ENCODE measurements at regions not wholly inside any gene's neighbourhood (a gene's known extent, or its start where the extent isn't known, plus 50 kb on each side); places are given as distances from the start of the nearest gene placed in this dataset.
"Not testable (repeated sequence)": the region's sequence is repeated elsewhere in the genome, so short reads cannot be mapped to it uniquely, and the experiment has no call there.

DNA sequence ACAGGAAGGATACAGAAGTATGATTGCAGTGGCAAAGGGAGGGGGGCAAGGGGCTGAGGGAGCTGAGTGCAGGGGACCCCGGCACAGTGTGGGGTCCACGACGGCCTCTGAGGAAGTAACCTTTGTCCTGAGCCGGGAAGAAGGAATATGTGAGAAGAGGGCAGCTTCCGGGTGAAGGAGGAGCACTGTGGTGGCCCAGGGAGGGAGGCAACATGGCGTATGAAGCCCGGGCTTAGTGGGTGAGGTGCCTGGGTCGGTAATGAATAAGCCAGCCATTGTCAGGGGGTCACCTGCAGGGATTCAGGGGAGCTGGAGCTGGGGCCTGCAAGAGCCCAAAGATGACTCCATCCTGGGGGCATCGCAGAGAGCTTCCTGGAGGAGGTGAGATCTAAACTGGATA is 200.4 kb downstream of the FOXD2 start:
- DNase-seq, result no peak

DNA sequence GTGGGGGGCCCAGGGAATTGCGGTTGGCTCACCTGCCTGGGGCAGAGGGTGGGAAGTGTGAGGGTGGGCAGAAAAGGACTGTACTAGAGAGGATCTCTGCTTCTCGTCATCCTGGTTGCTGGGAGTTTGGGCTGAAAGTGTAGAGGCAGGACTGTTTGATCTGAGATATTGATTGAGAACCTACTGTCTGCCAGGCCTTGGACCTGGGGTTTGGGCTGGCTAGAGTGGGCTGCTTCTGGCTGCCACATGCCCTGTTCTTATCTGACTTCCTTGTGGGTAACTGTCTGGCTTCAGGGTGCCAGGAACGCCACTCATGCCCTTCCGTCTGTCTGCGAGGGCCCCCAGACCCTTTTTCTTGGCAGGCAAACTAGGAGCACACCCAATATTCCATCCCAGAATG is 200.9 kb downstream of the FOXD2 start:
- no peak for DNase-seq

DNA sequence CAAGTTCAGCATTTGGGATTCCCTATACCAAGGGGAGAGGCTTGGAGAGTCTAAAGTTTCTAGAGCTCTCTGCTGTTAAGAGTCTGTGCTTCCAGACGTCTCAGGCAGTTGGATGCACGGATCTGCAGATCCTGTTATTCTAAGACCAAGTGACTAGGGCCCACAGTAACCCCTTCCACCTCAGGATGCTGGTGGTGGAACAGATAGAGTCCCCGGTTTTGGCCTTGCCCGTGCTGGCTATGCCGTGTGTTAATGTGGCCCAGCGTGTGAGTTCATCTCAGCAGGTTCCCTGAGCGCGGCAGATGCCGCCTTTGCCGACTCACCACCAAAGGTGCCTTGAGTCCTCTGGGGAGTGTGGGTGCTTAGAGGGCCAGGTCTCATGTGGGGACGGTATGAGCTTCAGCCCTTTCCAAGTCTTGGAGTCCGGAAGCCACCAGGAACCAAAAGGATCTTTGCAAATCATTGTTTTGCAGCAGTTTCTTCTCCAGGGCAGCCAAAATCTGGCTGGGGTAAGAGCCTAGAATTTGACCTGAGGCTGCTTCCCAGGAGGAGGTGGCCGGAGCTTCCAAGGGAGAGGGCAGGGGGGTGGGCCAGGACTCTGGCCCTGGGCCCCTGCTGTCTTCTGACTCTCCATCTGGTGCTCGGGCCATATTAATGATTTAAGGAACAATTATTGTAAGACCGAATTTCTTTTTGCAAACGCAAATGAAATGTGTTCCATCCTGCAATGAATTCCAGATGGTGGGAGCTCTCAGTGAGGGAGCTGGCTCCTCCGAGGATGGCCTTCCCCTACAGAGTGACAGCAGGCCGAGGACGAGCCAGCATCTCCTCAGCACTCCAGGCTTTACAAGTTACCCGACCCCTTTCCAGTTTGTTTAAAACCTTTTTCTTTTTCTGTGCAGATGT is 205.7 kb downstream of the FOXD2 start:
- DNase-seq, result no peak

DNA sequence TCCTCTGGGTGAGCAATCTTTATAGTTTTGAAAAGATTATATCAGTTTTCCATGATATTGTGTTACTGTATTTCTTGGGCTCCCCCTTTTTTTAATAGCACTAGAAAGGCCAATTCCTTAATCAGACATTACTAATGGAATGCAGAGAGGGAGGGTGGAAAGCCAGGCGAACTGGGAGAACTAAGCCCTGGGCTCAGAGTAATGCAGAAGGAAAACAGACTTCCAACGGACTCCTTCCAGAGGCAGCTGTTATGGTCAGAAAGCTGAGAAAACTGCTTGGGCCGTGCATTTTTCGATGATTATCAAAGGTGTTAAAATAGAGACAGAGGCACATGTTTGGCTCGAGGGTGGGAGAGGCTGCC is 206.3 kb downstream of the FOXD2 start:
- DNase-seq, result no peak

DNA sequence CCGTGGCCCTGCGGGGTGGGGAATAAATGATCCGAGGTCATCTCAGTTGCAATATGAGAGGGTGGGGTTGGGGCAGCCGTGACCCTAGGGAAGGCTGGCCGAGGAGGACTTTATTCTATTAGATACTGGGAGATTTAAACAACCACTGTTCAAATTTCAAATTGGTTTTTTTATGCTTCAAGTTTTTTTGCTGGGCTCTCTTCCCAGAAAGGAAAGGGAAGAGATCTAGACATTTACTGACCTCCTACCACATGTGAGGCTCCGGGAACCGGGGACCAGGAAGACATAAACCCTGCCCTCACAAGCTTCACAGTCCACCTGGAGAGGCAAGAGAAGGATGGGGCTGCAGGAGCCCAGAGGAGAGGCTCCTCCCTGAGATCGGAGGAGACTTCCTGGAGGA is 207.3 kb downstream of the FOXD2 start:
- DNase-seq, result no peak

DNA sequence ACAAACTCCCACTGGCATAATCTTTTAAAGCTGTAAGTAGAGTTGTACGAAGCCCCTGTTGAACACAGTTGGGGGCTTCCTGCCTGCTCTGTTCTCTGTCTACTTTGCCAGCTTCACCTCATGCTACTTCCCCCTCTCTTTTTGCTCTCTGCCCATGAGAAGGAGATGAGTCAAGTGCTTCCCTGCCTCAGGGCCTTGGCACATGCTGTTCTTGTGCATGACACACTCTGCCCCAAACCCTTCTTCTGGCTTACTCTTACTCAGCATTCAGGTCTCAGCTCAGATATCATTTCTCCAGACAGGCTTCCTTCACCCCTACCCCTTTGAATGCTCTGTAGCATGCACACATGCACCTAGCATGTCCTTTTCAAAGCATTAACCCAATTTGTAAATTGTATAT is 208.8 kb downstream of the FOXD2 start:
- no peak for DNase-seq

DNA sequence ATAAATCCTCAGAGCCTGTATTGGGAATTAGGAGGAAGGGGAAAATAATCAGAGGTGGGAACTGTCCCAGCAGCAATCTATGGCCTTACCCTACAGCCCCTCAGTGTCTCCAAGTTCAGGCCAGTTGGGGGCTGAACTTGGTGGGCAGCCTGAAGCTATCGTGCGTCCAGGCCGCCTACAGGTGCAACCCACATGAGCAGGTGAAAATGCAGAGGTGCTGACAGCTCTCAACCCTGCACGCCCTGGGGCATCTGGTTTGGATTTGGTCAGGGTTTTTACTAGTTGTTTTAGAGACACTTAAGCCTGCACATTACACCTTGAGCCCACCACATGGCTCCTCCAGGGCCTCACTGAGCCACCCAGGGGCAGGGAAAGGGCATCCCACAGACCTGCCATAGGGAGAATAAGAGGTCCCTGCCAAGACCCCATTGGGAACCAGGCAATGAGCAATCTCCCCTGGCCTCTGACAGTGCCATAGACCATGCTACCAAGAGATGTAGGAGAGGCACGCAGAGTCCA is 209.5 kb downstream of the FOXD2 start:
- DNase-seq, result no peak

DNA sequence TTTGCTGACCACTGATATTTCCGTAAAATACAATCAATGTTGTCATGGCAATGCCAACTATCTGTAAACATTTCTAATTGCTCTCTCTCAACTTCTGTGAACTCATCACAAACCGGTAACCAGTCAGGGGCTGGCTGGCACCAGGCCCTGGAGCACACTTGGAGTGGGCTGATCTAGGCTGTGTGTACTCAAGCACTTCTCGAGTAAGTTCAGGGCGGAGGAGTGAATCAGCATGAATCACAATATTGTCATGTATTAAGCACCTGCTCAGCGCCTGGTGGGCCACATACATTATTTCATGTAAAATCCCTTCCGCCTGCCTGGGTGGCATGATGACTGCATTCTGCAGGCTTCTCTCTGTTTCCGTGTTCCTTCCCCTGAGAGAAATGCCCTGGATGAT is 212.4 kb downstream of the FOXD2 start:
- DNase-seq, result no peak

DNA sequence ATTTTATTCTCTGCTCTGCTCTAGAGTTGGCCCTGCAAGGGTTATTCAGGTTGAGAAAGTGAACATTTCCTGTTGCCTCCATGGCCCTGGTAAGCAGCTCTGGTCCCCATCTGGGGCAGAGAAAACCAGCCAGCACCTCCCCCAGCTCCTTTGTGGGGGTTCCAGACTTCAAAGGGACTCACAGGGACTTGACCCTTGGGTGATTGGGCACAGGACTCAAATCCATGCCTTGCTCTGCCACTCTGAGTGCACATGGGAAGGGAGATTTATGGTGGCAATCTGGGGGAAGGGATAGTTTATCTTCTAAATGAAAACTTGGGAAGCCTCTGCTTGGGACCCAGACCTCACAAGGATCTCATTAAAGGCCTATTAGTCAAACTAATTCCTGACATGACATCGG is 212.8 kb downstream of the FOXD2 start:
- no peak for DNase-seq

DNA sequence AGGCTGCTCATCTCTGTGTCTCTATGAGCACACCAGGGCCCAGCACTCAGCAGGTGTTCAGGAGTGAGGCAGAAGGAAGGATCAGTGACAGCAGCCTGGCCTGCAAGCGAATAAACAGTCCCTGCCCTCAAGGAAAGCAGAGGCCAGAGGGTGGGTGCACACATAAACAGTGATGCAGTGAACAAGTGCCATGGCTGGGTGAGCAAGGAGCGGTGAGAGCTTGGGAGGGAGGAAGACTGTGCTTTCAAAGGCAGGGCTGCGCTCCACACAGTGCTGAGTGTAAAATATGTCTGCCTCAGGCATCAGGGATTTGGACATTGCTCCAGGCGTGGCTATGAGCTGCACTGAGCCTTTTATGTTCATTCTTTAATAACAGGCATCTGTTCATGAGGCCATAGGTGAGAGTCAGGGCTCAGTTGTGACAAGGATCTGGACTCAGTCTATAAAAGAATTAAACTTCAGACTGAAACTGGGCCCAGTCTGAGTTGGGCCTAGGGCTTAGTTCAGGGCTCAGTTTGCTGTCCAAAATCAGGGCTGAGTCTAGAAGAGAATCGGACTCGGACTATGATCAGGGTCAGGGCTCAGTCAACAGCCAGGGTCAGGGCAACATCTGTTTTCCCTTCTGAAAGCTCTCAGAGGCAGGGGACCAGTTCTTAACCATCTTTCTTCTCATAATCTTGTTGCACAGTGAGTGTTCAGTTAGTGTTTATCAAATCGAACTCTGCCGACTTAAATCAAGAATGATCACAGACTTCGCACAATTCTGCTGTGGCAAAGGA is 213.7 kb downstream of the FOXD2 start:
- DNase-seq, result no peak

DNA sequence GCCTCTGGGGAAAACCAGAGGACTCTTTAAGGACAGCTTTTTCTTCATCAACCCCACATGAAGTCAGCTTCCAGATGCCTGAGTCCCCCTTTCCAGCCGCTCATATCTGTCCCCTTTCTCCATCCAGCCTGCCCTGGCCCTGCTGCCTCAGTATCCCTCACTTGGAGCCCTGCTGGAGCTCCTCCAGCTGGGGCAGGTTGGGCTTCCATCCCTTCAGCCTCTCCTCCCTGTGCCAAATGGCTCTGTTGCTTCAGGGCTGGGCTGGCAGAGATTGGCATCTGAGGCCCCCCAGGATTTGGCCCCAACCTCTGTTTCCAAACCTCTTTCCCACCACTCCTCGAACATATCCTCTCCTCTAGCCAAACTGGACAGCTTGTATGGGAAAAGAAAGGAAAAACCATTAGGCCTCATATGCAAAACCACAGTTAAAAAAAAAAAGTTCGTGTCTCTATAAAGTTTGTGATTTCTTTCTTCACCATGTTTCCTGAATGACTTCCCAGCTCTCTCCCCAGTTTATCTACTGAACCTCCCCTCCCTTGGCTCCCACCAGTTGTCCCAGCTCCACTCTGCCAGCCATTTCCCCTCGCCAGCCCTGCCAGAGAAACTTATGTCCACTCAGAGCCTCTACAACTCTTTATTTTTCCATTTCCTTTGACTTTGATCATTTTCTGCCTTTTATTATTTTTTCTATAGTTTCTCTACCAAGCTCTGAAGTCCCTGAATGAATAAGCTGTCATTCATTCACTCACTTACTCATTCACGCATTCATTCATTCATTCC is 217.9 kb downstream of the FOXD2 start:
- no peak for DNase-seq

DNA sequence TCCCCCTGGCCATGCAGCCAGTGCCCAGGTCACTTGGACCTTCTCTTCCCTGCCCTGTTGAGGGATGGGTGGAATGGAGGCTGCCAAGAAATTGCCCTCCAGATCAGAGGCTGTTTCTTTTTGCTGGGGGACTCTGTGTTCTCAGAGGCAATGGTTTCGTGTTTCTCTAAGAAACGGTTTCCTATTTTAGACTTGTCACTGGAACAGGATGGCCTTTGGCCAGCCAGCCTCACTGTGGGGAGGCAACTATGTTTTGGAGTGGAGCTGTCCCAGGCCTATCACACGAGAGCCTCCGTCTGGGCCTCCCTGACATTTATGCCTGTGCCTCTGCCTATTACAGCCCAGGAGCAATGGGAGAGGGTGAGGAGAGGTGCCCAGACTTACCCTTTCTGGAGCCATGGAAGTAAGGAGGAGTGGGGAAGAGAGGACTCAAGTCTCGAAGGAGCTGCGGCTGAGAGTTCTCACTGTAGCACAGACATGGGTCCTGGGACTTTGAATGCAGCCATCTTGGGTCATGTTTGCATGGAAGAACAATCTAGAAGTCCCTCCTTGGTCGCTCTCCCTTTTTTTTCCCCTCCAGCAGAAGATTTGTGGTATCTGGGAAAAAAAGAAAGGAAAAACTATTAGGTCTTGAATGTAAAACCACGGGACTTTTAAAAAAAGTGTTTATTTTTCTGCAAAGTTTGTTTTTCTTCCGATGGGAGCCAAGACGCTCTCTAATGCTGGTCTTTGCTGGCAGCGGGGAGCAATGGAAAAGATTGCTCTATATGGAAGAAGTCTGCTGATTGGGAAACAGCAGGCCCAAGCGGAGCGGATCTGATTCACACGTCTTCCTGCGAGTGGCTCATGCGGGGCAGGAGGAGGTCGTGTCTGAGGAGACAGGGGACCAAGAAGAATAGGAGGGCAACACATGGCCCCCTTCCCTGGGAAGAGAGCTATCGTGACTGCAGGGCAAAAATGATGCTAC is 219.2 kb downstream of the FOXD2 start:
- DNase-seq, result no peak

DNA sequence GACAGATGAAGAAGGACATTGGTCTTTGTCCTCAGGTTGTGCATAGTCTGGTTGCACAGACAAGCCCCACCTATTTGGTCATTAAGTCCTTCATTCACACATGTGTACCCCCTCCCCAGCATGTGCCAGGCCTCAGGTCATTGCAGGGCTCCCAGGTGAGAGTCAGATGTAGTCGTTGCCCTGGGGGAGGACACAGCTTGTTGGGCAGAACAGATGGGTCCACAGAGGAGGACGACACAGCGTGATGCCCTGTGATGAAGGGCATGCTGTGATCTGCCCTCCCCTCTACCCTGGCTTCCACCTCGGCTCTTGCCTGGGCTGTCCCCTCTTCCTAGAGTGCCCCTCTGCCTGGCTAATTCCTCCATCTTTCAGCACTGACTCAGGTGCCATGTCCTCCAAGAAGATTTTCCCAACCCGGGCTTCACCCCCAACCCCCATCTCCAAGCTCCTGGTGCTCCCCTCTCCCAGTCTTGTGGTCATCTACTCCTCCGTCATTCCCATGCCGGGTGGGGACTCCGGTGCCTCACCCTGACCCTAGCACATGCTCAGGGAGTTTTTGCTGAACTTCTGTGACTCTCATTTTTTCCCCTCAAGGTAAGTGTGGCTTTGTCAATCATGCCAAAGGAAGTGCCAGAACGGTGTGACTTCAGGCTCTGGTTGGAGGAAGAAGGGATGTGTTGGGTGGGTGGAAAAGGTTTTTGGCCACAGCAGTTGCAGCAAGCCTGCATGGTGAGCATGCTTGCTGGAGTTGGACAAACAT is 220.5 kb downstream of the FOXD2 start:
- DNase-seq, result no peak

DNA sequence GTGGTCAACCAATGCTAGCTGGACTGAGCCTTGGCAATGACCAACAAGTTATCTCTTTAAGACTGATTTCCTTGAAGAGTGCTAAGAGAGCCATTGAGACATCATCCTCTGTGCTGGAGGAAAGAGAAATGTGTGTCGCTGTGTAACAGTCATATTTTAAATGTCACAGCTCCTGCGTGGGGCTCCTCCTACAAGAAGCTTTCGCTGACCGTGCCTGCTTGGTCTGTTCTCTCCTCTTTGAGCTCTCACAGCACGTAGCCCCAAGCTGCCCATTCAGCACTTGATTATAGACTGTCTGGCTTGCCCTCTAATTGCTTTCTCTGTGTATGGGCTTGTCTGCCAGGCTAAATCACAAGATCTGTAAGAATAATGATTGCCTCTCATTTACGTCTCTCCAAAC is 221.3 kb downstream of the FOXD2 start:
- DNase-seq, result no peak

DNA sequence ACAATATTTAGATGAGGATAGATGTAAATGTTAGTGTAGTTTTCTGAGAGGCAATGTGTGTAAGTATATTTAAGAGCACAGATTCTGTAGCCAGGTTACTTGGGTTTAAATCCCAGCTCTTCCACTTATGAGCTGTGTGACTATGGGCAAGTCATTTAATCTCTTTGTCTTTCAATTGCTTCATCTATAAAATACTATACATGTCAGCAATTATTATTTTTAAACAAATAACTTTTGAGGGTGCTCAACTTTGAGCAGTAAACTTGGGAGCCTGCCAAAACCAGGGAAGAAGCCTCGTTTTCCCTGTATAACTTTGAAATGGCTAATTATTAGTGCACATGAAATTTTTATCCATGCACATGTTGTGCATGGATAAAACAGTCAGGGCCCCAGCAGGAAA is 222.8 kb downstream of the FOXD2 start:
- DNase-seq, result no peak

DNA sequence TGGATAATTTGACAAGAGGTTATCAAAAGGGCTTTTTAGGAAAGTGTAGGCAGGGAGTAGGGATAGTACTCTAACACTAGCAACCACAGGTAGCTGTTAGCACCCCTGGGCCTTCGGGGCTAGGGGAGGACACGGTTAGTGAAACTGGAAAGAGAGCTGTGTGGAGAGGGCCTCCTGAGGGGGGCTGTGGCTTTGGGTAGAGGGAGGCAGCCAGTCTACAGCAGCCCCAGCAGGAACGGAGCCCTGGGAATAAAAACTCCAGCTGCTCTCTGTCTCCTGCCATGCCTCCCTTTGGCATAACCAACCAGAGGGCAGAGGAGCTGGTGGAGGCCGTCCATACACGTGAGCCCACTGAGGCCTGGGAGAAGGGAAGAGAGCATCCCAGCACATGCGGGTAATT is 223.2 kb downstream of the FOXD2 start:
- DNase-seq, result no peak

DNA sequence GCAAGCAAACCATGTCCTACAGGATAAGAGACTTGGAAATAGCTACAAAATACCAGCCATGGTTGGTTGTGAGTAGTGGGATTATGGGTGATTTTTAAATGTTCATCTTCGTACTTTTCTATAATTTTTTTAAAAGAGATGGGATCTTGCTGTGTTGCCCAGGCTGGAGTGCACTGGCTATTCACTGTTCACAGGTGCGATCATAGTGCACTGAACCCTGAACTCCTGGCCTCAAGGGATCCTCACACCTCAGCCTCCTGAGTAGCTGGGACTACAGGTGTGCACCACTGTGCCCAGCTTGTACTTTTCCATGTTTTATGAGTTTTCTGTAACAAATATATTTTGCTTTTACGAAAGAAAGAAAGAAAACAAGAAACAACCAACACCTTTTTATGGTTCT is 224.2 kb downstream of the FOXD2 start:
- DNase-seq, result no peak

DNA sequence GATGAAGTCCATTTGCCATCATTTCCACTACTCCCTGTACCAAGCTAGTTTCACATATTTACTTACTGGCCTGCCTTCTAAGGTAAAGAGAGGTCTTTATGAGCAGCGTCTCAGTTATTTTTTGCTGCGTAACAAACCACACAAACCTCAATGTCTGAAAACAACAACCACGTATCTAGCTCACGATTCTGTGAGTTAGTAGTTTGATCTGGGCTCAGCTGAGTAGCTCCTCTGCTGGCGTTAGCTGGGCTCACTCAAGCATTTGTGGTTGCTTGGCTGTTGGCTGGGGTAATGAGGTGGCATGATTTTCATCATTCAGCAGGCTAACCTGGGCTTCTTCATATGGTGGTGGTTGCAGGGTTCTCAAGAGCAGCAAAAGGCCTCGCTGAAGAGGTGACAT is 225.4 kb downstream of the FOXD2 start:
- no peak for DNase-seq

DNA sequence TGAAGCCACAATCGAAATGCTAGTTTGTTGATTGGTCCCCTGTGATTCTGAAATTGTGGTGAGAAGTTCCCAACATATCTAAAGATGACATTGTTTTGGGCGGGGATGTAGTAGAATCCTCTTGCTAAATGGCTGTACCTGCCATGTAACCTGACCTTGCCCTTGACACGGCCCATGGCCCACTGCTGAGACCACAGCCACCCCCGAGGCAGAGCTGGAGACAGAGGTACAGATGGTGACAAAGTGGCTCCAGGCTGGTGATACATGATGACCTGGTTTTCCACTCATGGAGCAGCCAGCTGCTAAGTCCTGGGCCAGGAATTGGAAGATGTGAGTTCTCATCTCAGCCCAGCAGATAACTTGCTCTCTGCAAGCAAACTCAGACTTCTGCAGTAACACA is 226.5 kb downstream of the FOXD2 start:
- DNase-seq, result no peak

DNA sequence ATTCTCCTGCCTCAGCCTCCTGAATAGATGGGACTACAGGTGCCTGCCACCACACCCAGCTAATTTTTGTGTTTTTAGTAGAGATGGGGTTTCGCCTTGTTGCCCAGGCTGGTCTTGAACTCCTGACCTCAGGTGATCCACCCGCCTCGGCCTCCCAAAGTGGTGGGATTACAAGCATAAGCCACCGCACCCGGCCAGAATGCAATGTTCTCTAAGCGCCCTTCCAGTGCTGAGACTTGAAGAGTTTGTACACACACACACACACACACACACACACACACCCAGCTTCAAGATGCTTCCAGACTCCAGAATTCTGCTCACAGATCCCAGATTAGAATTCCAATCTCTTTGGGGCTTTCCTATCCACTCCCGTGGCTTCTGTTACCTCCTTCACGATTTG is 227.1 kb downstream of the FOXD2 start:
- not testable (repeated sequence) for DNase-seq

DNA sequence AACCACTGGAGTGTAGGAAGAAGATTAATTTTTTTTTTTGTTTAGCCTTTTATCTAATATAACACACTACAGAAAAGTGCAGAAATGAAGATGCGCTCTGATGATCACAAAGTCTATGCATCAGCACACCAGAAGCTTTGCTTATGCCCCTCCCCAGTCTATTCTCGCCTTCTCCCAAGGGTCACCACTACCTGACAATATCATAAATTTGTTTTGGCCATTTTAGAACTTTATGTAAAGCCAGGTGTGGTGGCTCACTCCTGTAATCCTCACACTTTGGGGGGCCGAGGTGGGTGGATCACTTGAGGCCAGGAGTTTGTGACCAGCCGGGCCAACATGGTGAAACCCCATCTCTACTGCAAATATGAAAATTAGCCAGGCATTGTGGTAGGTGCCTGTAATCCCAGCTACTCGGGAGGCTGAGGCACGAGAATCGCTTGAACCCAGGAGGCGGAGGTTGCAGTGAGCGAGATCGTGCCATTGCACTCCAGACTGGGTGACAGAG is 231.3 kb downstream of the FOXD2 start:
- DNase-seq, result no peak

Measured in central memory CD4-positive, alpha-beta T cell (primary cell).